ENCODE measurements at regions not wholly inside any gene's neighbourhood (a gene's known extent, or its start where the extent isn't known, plus 50 kb on each side); places are given as distances from the start of the nearest gene placed in this dataset.

- TF ChIP-seq POLR2AphosphoS5 (IDR thresholded peaks at IDR 0.05; ENCODE audit: low read depth, low read length): no peak
- TF ChIP-seq SRF (IDR thresholded peaks at IDR 0.05; ENCODE audit: low read depth, low read length): no peak
- no peak for TF ChIP-seq TAF1 (IDR thresholded peaks at IDR 0.05; ENCODE audit: low read depth, low read length)
- TF ChIP-seq CTCF (IDR thresholded peaks at IDR 0.05; ENCODE audit: control extremely low read depth in 1 of 3, insufficient read depth in 1 of 3, low read depth in 1 of 3, low read length in 3 of 3): no peak
Observed at GRCh38 chr9:101897196-101897595, 158.7 kb upstream of the GRIN3A start.

All from H1 (cell line).